Coronary artery (tissue), 2 donors: ENCODE measurements at regions not wholly inside any gene's neighbourhood (a gene's known extent, or its start where the extent isn't known, plus 50 kb on each side); places are given as distances from the start of the nearest gene placed in this dataset.

Experiments used
- DNase-seq: peaks from one replicate; pipeline ENCODE4 v3.0.0-alpha.2; 2017; ENCODE audit warnings: low spot score
- H3K27ac ChIP-seq, 2 donors: fragments of 200-600 bp; sonication (generic); one replicate each; pipeline ENCODE4 v1.5.1; 2016 to 2019
- H3K4me3 ChIP-seq: fragments of 200-600 bp; sonication (generic); 2 replicates; pipeline ENCODE4 v1.5.1; 2016; ENCODE audit warnings: mild to moderate bottlenecking, moderate library complexity
- CTCF ChIP-seq: fragments of 200-600 bp; sonication (generic); IDR thresholded peaks from one replicate; pipeline ENCODE4 v1.5.1; 2019; ENCODE audit warnings: antibody characterized with exemption

GRCh38 chr20:50417023-50417329 lies 93.2 kb upstream of the PTPN1 start:
- no peak for TF ChIP-seq CTCF
- peak; percentile 62 for DNase-seq
- H3K27ac ChIP-seq = peak overlapping the region; percentile 98 to 99
- H3K4me3 ChIP-seq = no peak overlapping the region

- Histone ChIP-seq H3K4me3 (no peak overlapping the region), H3K27ac (peak overlapping the region; percentile 98 to 99)
- TF ChIP-seq CTCF = no peak
- DNase-seq = peak; percentile 61
Measured at GRCh38 chr20:50417484-50418235, 92.5 kb upstream of the PTPN1 start.

GRCh38 chr20:50418890-50419642 lies 91.1 kb upstream of the PTPN1 start:
- no peak overlapping the region for H3K4me3 ChIP-seq
- peak; percentile 66 for DNase-seq
- TF ChIP-seq CTCF = no peak
- peak overlapping the region in 1 of 2 donors; percentile 28 for H3K27ac ChIP-seq

- DNase-seq = peak; percentile 69
Measured at GRCh38 chr20:50420380-50420779, 89.8 kb upstream of the PTPN1 start.

GRCh38 chr20:50421356-50422340 lies 88.5 kb upstream of the PTPN1 start:
- no peak for DNase-seq
- Histone ChIP-seq H3K27ac (peak overlapping the region; percentile 60 to 79), H3K4me3 (no peak overlapping the region)
- TF ChIP-seq CTCF = no peak

More at GRCh38 chr20:50420380-50420779, 89.8 kb upstream of the PTPN1 start:
- Histone ChIP-seq H3K4me3 (no peak overlapping the region), H3K27ac (no peak overlapping the region)
- TF ChIP-seq CTCF = no peak

GRCh38 chr20:50423758-50424157 lies 86.4 kb upstream of the PTPN1 start:
- DNase-seq = no peak
- no peak for TF ChIP-seq CTCF
- Histone ChIP-seq H3K4me3 (no peak overlapping the region), H3K27ac (peak overlapping the region; percentile 58 to 79)
